Loucy (cell line): ENCODE measurements at regions not wholly inside any gene's neighbourhood (a gene's known extent, or its start where the extent isn't known, plus 50 kb on each side); places are given as distances from the start of the nearest gene placed in this dataset.

Experiments
- EZH2phosphoT487 ChIP-seq: fragments of 200-600 bp; IDR thresholded peaks from 2 replicates; pipeline ENCODE4 v1.6.1; 2018; ENCODE audit warnings: antibody characterized with exemption, mild to moderate bottlenecking, moderate library complexity, borderline replicate concordance
- TF ChIP-seq, protein P1 (sequence below): fragments of 200-600 bp; sonication (generic); conservative IDR thresholded peaks from 2 replicates; pipeline ENCODE4 v1.5.1; 2014; ENCODE audit warnings: mild to moderate bottlenecking, antibody characterized with exemption, low read length

DNA sequence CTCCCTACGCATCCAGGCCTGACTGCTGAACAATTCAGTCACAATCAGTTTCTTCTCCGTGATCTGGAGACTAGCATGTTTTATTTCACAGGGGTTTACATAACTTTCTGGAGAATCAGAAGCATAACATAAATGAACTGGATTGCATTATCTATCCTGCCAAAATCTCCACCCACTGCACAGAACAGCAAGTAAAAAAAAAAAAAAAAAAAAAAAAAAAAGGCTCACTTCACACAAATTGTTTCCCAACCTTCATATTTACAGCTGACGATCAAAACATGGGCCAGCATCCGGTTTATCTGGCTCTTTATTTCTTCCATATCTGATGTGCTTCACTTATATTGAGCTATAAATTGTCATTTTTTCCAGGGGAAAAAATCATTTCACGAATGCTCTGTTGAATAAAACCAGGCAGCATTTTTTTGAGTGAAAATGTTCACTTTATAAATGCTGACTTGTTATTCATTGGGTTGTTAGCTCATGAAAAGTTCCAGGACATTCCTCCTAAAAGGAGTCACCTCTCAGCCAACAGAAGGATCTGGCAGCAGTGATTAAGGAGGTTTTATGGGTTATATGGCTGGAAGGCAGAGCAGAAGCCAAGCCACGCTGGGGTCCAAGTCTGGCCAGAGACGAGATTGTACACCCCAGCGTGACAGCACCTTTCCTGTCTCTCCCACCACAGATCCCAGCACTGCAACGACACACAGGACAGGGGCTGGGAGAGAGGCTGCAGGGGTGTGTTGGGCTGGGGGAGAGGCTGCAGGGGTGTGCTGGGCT is 51.2 kb upstream of the GLI2 start:
- TF ChIP-seq, protein P1, sequence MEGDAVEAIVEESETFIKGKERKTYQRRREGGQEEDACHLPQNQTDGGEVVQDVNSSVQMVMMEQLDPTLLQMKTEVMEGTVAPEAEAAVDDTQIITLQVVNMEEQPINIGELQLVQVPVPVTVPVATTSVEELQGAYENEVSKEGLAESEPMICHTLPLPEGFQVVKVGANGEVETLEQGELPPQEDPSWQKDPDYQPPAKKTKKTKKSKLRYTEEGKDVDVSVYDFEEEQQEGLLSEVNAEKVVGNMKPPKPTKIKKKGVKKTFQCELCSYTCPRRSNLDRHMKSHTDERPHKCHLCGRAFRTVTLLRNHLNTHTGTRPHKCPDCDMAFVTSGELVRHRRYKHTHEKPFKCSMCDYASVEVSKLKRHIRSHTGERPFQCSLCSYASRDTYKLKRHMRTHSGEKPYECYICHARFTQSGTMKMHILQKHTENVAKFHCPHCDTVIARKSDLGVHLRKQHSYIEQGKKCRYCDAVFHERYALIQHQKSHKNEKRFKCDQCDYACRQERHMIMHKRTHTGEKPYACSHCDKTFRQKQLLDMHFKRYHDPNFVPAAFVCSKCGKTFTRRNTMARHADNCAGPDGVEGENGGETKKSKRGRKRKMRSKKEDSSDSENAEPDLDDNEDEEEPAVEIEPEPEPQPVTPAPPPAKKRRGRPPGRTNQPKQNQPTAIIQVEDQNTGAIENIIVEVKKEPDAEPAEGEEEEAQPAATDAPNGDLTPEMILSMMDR: no peak
- no peak for TF ChIP-seq EZH2phosphoT487
